CD14-positive monocyte (primary cell): ENCODE measurements at regions not wholly inside any gene's neighbourhood (a gene's known extent, or its start where the extent isn't known, plus 50 kb on each side); places are given as distances from the start of the nearest gene placed in this dataset.

Experiments
- DNase-seq, 3 donors: peaks; one replicate each; pipeline ENCODE4 v3.0.0-alpha.2; 2011 to 2022
- H2AFZ ChIP-seq: 2 replicates; pipeline ENCODE4 v1.6.0; 2012; ENCODE audit warnings: mild to moderate bottlenecking, low read depth, low read length, inconsistent platforms; ENCODE audit not compliant: insufficient read depth, poor library complexity, severe bottlenecking
- H3K27ac ChIP-seq, 2 donors: 1 replicate in 1 of 2; 2 replicates in 1 of 2; pipeline ENCODE4 v1.5.1; 2012 to 2013; ENCODE audit warnings: low read length in 2 of 2, control low read depth in 1 of 2, inconsistent platforms in 1 of 2, low read depth in 1 of 2, mild to moderate bottlenecking in 1 of 2
- H3K27me3 ChIP-seq, 2 donors: one replicate each; pipeline versions ENCODE4 v1.6.0 to v1.6.1; 2011 to 2013; ENCODE audit warnings: low read length in 2 of 2; ENCODE audit not compliant: control insufficient read depth in 2 of 2, insufficient read depth in 2 of 2
- H3K36me3 ChIP-seq, 2 donors: replicated peaks in 1 of 2; 1 replicate in 1 of 2; 2 replicates in 1 of 2; pipeline versions ENCODE4 v1.5.1 to v1.6.1; 2012 to 2013; ENCODE audit warnings: low read length in 2 of 2, control low read depth in 1 of 2, inconsistent platforms in 1 of 2, mild to moderate bottlenecking in 1 of 2; ENCODE audit not compliant: insufficient read depth in 2 of 2, control insufficient read depth in 1 of 2
- H3K4me1 ChIP-seq, 2 donors: 1 replicate in 1 of 2; 2 replicates in 1 of 2; pipeline versions ENCODE4 v1.5.1 to v1.6.1; 2012 to 2013; ENCODE audit warnings: low read length in 2 of 2, control low read depth in 1 of 2, inconsistent platforms in 1 of 2, mild to moderate bottlenecking in 1 of 2, moderate library complexity in 1 of 2; ENCODE audit not compliant: insufficient read depth in 2 of 2, control insufficient read depth in 1 of 2
- H3K4me2 ChIP-seq: replicated peaks from 2 replicates; pipeline ENCODE3; 2012; ENCODE audit warnings: low read length, moderate library complexity, mild to moderate bottlenecking; ENCODE audit not compliant: poor library complexity, severe bottlenecking; ENCODE audit errors: extremely low read depth
- H3K4me3 ChIP-seq, 3 experiments: fragments of 200-600 bp in 1 of 3; sonication (generic) in 1 of 3; replicated peaks in 1 of 3; 1 replicate in 2 of 3; 2 replicates in 1 of 3; pipeline ENCODE4 v1.5.1; 2011 to 2013; ENCODE audit warnings: low read length in 3 of 3, mild to moderate bottlenecking in 3 of 3, control low read depth in 2 of 3, low read depth in 2 of 3, inconsistent platforms in 1 of 3, moderate library complexity in 1 of 3
- H3K79me2 ChIP-seq: 2 replicates; pipeline ENCODE4 v1.6.0; 2012; ENCODE audit warnings: mild to moderate bottlenecking, control low read depth, inconsistent platforms, low read length, moderate library complexity; ENCODE audit not compliant: insufficient read depth
- H3K9ac ChIP-seq: 2 replicates; pipeline ENCODE4 v1.6.0; 2017; ENCODE audit warnings: low read length, mild to moderate bottlenecking; ENCODE audit not compliant: insufficient read depth, poor library complexity, severe bottlenecking
- H3K9me3 ChIP-seq, 2 donors: replicated peaks in 1 of 2; 1 replicate in 1 of 2; 2 replicates in 1 of 2; pipeline versions ENCODE4 v1.5.1 to v1.6.1; 2012 to 2013; ENCODE audit warnings: low read length in 2 of 2, control low read depth in 1 of 2; ENCODE audit not compliant: control insufficient read depth in 1 of 2, insufficient read depth in 1 of 2
- H4K20me1 ChIP-seq: 2 replicates; pipeline ENCODE4 v1.6.0; 2012; ENCODE audit warnings: mild to moderate bottlenecking, low read length, control low read depth, moderate library complexity; ENCODE audit not compliant: insufficient read depth
- H3K27ac Mint-ChIP-seq, 7 donors: one replicate each; pipeline ENCODE4 v1.8.0; 2020; ENCODE audit warnings: mild to moderate bottlenecking in 7 of 7, mixed read lengths in 7 of 7, moderate library complexity in 6 of 7, inconsistent platforms in 2 of 7
- H3K27me3 Mint-ChIP-seq, 3 donors: one replicate each; pipeline ENCODE4 v1.8.0; 2021 to 2022; ENCODE audit warnings: low read depth in 3 of 3, mild to moderate bottlenecking in 3 of 3, mixed read lengths in 3 of 3, moderate library complexity in 3 of 3, inconsistent platforms in 1 of 3
- H3K36me3 Mint-ChIP-seq, 2 donors: one replicate each; pipeline ENCODE4 v1.8.0; 2020; ENCODE audit warnings: mixed read lengths in 2 of 2, inconsistent platforms in 1 of 2, mild to moderate bottlenecking in 1 of 2
- H3K4me1 Mint-ChIP-seq: one replicate; pipeline ENCODE4 v1.8.0; 2020; ENCODE audit warnings: mild to moderate bottlenecking, mixed read lengths
- H3K4me3 Mint-ChIP-seq, 2 donors: one replicate each; pipeline ENCODE4 v1.8.0; 2020; ENCODE audit warnings: mild to moderate bottlenecking in 2 of 2, mixed read lengths in 2 of 2, moderate library complexity in 1 of 2
- H3K9me3 Mint-ChIP-seq, 7 donors: one replicate each; pipeline ENCODE4 v1.8.0; 2020 to 2022; ENCODE audit warnings: mixed read lengths in 7 of 7, mild to moderate bottlenecking in 6 of 7, moderate library complexity in 6 of 7, inconsistent platforms in 2 of 7
- CTCF ChIP-seq: fragments of 200-600 bp; IDR thresholded peaks from one replicate; pipeline ENCODE4 v1.8.0; 2022; ENCODE audit warnings: antibody characterized with exemption, mild to moderate bottlenecking
- WGBS: methylation state at CpG from one replicate; pipeline ENCODE4 v1.1.5; 2013; ENCODE audit warnings: missing lambda C conversion rate; ENCODE audit not compliant: insufficient coverage; 5-methylcytosine and 5-hydroxymethylcytosine counted together
- intact Hi-C, 2 donors: fragments of 100-400 bp; cut with micrococcal nuclease; formaldehyde crosslinking; loops; one replicate each; pipeline versions ENCODE4 v1.15.0 to v1.15.1; 2023

GRCh38 chr4:10239982-10240654 lies 123.5 kb upstream of the WDR1 start:
- DNase-seq, result no peak

GRCh38 chr4:10237131-10237530 lies 120.5 kb upstream of the WDR1 start:
- Histone ChIP-seq H3K9me3 (no peaks in the 10 kb centered on the region), H4K20me1 (no peaks in the 10 kb centered on the region), H3K4me2 (no peak overlapping the region), H3K36me3 (no peaks in the 10 kb centered on the region), H2AFZ (no peak overlapping the region), H3K4me1 (no peaks in the 10 kb centered on the region), H3K27me3 (peaks cover 7 to 8% of the 10 kb centered on the region in 2 donors), H3K27ac (no peak overlapping the region), H3K4me3 (no peak overlapping the region), H3K79me2 (no peaks in the 10 kb centered on the region), H3K9ac (no peak overlapping the region)
- H3K27ac Mint-ChIP-seq, result no peak overlapping the region
- DNase-seq, result no peak
- no peaks in the 10 kb centered on the region for H3K4me1 Mint-ChIP-seq
- H3K9me3 Mint-ChIP-seq, result peaks cover 0 to 3% (median 0%) of the 10 kb centered on the region in 7 donors
- no peak overlapping the region for H3K4me3 Mint-ChIP-seq
- intact Hi-C loops, result no loop called here
- H3K27me3 Mint-ChIP-seq, result peaks cover 3 to 8% (median 5%) of the 10 kb centered on the region in 3 donors
- no peaks in the 10 kb centered on the region for H3K36me3 Mint-ChIP-seq
- 75% methylated on average over 1 of the region's 1 CpG for WGBS
- no peak for TF ChIP-seq CTCF

More at GRCh38 chr4:10239982-10240654, 123.5 kb upstream of the WDR1 start:
- no peaks in the 10 kb centered on the region for H3K79me2 ChIP-seq
- H3K9me3 ChIP-seq, result no peaks in the 10 kb centered on the region
- peak overlapping the region in 1 of 7 donors; percentile 32 for H3K27ac Mint-ChIP-seq
- H3K27me3 ChIP-seq, result peaks cover 6 to 12% of the 10 kb centered on the region in 2 donors
- intact Hi-C loops, result no loop called here
- 100% methylated on average over 3 of the region's 7 CpGs for WGBS
- H3K36me3 ChIP-seq, result no peaks in the 10 kb centered on the region
- H4K20me1 ChIP-seq, result no peaks in the 10 kb centered on the region
- H3K9ac ChIP-seq, result no peak overlapping the region
- H3K27me3 Mint-ChIP-seq, result peaks cover 1 to 7% (median 3%) of the 10 kb centered on the region in 3 donors
- H3K4me1 ChIP-seq, result peaks cover 1 to 2% of the 10 kb centered on the region in 2 donors
- peaks cover 1% of the 10 kb centered on the region for H3K4me1 Mint-ChIP-seq
- H3K36me3 Mint-ChIP-seq, result no peaks in the 10 kb centered on the region
- no peak for TF ChIP-seq CTCF
- H2AFZ ChIP-seq, result no peak overlapping the region
- H3K9me3 Mint-ChIP-seq, result peaks cover 0 to 7% (median 0%) of the 10 kb centered on the region in 7 donors
- no peak overlapping the region for H3K4me3 ChIP-seq
- no peak overlapping the region for H3K27ac ChIP-seq
- no peak overlapping the region for H3K4me3 Mint-ChIP-seq
- no peak overlapping the region for H3K4me2 ChIP-seq
